Astrocyte of the cerebellum (primary cell): ENCODE measurements at regions not wholly inside any gene's neighbourhood (a gene's known extent, or its start where the extent isn't known, plus 50 kb on each side); places are given as distances from the start of the nearest gene placed in this dataset.

Source experiments
- DNase-seq: peaks from one replicate; pipeline ENCODE4 v3.0.0-alpha.2; 2011; ENCODE audit warnings: low read depth
- H3K4me3 ChIP-seq: 2 replicates; pipeline ENCODE4 v1.5.1; 2011; ENCODE audit warnings: mild to moderate bottlenecking, low read depth, low read length, moderate library complexity
- CTCF ChIP-seq: IDR thresholded peaks from 2 replicates; pipeline ENCODE4 v1.5.1; 2012; ENCODE audit warnings: low read length, low read depth, moderate library complexity, mild to moderate bottlenecking; ENCODE audit errors: missing control alignments
- in situ Hi-C: cut with HindIII; loops from 2 replicates; pipeline ENCODE4 v1.10.0; 2017; ENCODE audit warnings: low sequenced_read_pairs

GRCh38 chr13:103795892-103796478 lies 729.8 kb upstream of the SLC10A2 start:
- DNase-seq, result no peak
- in situ Hi-C loops, result no loop called here
- no peak for TF ChIP-seq CTCF
- H3K4me3 ChIP-seq, result no peak overlapping the region

GRCh38 chr13:103794526-103794925 lies 728.3 kb upstream of the SLC10A2 start:
- no peak for DNase-seq
- in situ Hi-C loops, result no loop called here

GRCh38 chr13:103788061-103788652 lies 721.9 kb upstream of the SLC10A2 start:
- peak; percentile 41 for TF ChIP-seq CTCF

More at GRCh38 chr13:103794526-103794925, 728.3 kb upstream of the SLC10A2 start:
- H3K4me3 ChIP-seq, result no peak overlapping the region
- TF ChIP-seq CTCF, result no peak

GRCh38 chr13:103772576-103772975 lies 706.4 kb upstream of the SLC10A2 start:
- TF ChIP-seq CTCF, result no peak
- no peak for DNase-seq
- no peak overlapping the region for H3K4me3 ChIP-seq
- in situ Hi-C loops, result no loop called here

More at GRCh38 chr13:103788061-103788652, 721.9 kb upstream of the SLC10A2 start:
- H3K4me3 ChIP-seq, result no peak overlapping the region
- in situ Hi-C loops, result no loop called here
- no peak for DNase-seq

- in situ Hi-C loops, result no loop called here
- no peak for TF ChIP-seq CTCF
- DNase-seq, result no peak
- no peak overlapping the region for H3K4me3 ChIP-seq
These were observed 696.3 kb upstream of the SLC10A2 start for GRCh38 chr13:103762523-103762922.

- no peak overlapping the region for H3K4me3 ChIP-seq
- no peak for DNase-seq
- in situ Hi-C loops, result no loop called here
- no peak for TF ChIP-seq CTCF
These were observed 693.1 kb upstream of the SLC10A2 start for GRCh38 chr13:103759361-103759760.
